Glutamatergic neuron (in vitro differentiated cells): ENCODE measurements at regions not wholly inside any gene's neighbourhood (a gene's known extent, or its start where the extent isn't known, plus 50 kb on each side); places are given as distances from the start of the nearest gene placed in this dataset.
"Not testable (repeated sequence)": the region's sequence is repeated elsewhere in the genome, so short reads cannot be mapped to it uniquely, and the experiment has no call there.

Experiments used
- DNase-seq: peaks from one replicate; pipeline ENCODE4 v3.0.0; 2022
- H3K27ac Mint-ChIP-seq: one replicate; pipeline ENCODE4 v1.8.0; 2020; ENCODE audit warnings: mild to moderate bottlenecking, mixed read lengths, inconsistent platforms; ENCODE audit not compliant: unreplicated experiment
- H3K27me3 Mint-ChIP-seq: one replicate; pipeline ENCODE4 v1.8.0; 2020; ENCODE audit warnings: mild to moderate bottlenecking, moderate library complexity, mixed read lengths, inconsistent platforms; ENCODE audit not compliant: unreplicated experiment
- H3K36me3 Mint-ChIP-seq: one replicate; pipeline ENCODE4 v1.8.0; 2020; ENCODE audit warnings: mild to moderate bottlenecking, mixed read lengths, inconsistent platforms; ENCODE audit not compliant: unreplicated experiment
- H3K4me1 Mint-ChIP-seq: one replicate; pipeline ENCODE4 v1.8.0; 2020; ENCODE audit warnings: mild to moderate bottlenecking, low read depth, mixed read lengths, inconsistent platforms; ENCODE audit not compliant: unreplicated experiment
- H3K4me3 Mint-ChIP-seq: one replicate; pipeline ENCODE4 v1.8.0; 2020; ENCODE audit warnings: mild to moderate bottlenecking, mixed read lengths, inconsistent platforms; ENCODE audit not compliant: unreplicated experiment
- H3K9me3 Mint-ChIP-seq: one replicate; pipeline ENCODE4 v1.8.0; 2020; ENCODE audit warnings: mild to moderate bottlenecking, moderate library complexity, mixed read lengths, inconsistent platforms; ENCODE audit not compliant: unreplicated experiment
- TF ChIP-seq, protein P1 (sequence below): fragments of 200-600 bp; sonication (generic); IDR thresholded peaks from one replicate; pipeline ENCODE4 v1.5.0; 2021; ENCODE audit not compliant: partially characterized antibody, unreplicated experiment

GRCh38 chr4:104286867-104287266, 207.8 kb downstream of the CXXC4 start:
- Mint-ChIP-seq H3K36me3 (no peaks in the 10 kb centered on the region), H3K9me3 (peaks cover 2% of the 10 kb centered on the region), H3K27me3 (no peaks in the 10 kb centered on the region), H3K27ac (no peak overlapping the region), H3K4me1 (no peaks in the 10 kb centered on the region), H3K4me3 (no peak overlapping the region)
- no peak for DNase-seq
- TF ChIP-seq, protein P1, sequence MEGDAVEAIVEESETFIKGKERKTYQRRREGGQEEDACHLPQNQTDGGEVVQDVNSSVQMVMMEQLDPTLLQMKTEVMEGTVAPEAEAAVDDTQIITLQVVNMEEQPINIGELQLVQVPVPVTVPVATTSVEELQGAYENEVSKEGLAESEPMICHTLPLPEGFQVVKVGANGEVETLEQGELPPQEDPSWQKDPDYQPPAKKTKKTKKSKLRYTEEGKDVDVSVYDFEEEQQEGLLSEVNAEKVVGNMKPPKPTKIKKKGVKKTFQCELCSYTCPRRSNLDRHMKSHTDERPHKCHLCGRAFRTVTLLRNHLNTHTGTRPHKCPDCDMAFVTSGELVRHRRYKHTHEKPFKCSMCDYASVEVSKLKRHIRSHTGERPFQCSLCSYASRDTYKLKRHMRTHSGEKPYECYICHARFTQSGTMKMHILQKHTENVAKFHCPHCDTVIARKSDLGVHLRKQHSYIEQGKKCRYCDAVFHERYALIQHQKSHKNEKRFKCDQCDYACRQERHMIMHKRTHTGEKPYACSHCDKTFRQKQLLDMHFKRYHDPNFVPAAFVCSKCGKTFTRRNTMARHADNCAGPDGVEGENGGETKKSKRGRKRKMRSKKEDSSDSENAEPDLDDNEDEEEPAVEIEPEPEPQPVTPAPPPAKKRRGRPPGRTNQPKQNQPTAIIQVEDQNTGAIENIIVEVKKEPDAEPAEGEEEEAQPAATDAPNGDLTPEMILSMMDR: no peak

DNA sequence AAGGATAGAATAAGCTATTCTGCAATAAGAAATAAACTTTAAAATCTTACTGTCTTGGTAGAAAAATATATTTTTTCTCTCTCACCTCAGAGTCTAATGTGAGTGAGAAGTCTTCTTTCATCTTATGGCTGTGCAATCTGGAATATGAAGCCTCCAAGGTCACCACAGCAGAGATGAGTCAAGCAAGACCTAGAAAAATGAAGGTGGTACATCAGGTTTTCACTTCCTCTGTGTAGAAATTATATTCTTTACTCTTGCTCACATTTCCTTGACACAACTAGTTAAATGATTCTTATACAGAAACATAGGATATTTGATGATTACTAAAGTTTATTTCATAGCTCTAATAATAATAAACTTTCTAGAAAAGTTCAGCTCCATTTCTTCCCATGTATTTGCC, 211.4 kb downstream of the CXXC4 start:
- no peak overlapping the region for H3K4me3 Mint-ChIP-seq
- no peaks in the 10 kb centered on the region for H3K9me3 Mint-ChIP-seq
- H3K36me3 Mint-ChIP-seq: no peaks in the 10 kb centered on the region
- H3K27me3 Mint-ChIP-seq: no peaks in the 10 kb centered on the region
- H3K4me1 Mint-ChIP-seq: no peaks in the 10 kb centered on the region
- no peak for DNase-seq
- no peak overlapping the region for H3K27ac Mint-ChIP-seq
- TF ChIP-seq, protein P1: no peak

GRCh38 chr4:104279744-104280143, 214.9 kb downstream of the CXXC4 start:
- Mint-ChIP-seq H3K27ac (no peak overlapping the region), H3K4me1 (no peaks in the 10 kb centered on the region), H3K9me3 (no peaks in the 10 kb centered on the region), H3K27me3 (no peaks in the 10 kb centered on the region), H3K4me3 (no peak overlapping the region), H3K36me3 (no peaks in the 10 kb centered on the region)
- DNase-seq: no peak
- TF ChIP-seq, protein P1: no peak

- Mint-ChIP-seq H3K36me3 (no peaks in the 10 kb centered on the region), H3K9me3 (no peaks in the 10 kb centered on the region), H3K4me1 (no peaks in the 10 kb centered on the region), H3K4me3 (no peak overlapping the region), H3K27ac (no peak overlapping the region), H3K27me3 (no peaks in the 10 kb centered on the region)
- TF ChIP-seq, protein P1: no peak
- DNase-seq: no peak
Observed at GRCh38 chr4:104272966-104273365, 221.7 kb downstream of the CXXC4 start.

DNA sequence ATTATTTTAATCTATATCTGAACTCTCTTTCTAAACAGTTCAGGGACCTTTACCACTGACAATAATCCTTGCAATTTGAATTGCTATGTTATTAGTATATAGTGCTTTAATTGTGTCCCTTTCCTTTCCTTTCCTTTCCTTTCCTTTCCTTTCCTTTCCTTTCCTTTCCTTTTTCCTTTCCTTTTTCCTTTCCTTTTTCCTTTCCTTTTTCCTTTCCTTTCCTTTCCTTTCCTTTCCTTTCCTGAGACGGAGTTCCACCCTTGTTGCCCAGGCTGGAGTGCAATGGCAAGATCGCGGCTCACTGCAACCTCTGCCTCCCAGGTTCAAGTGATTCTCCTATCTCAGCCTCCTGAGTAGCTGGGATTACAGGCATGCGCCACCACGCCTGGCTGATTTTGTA, 225.1 kb downstream of the CXXC4 start:
- H3K9me3 Mint-ChIP-seq, H3K27ac Mint-ChIP-seq, H3K27me3 Mint-ChIP-seq, H3K4me3 Mint-ChIP-seq, H3K36me3 Mint-ChIP-seq, H3K4me1 Mint-ChIP-seq, DNase-seq: not testable (repeated sequence)

DNA sequence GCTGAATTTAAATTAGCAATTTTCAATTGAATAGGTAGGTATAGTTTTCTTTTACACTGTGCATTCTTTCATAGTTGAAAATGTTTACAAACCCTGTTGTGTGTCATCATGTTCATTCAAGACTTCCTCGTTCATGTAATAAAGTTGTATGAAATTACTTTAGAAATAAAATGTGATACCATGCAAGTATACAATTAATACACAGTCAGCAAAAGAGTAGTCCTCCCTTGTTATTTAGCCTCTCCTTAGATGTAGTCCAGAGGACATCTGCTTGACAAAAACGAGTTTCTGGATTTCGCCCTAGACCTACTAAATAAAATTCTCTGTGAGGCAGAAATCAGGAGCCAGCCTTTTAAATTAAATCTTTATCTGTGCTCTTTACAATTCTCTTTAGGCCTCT, 231.6 kb downstream of the CXXC4 start:
- Mint-ChIP-seq H3K4me3 (no peak overlapping the region), H3K27ac (no peak overlapping the region), H3K4me1 (no peaks in the 10 kb centered on the region), H3K36me3 (no peaks in the 10 kb centered on the region), H3K9me3 (no peaks in the 10 kb centered on the region), H3K27me3 (no peaks in the 10 kb centered on the region)
- TF ChIP-seq, protein P1: no peak
- DNase-seq: no peak
